Choroid plexus epithelial cell (primary cell): ENCODE measurements at regions not wholly inside any gene's neighbourhood (a gene's known extent, or its start where the extent isn't known, plus 50 kb on each side); places are given as distances from the start of the nearest gene placed in this dataset.

Experiments
- DNase-seq: peaks from one replicate; pipeline ENCODE4 v3.0.0-alpha.2; 2010; ENCODE audit warnings: low read depth
- H3K4me3 ChIP-seq: 2 replicates; pipeline ENCODE4 v1.5.1; 2011; ENCODE audit warnings: low read depth, mild to moderate bottlenecking, control low read depth, low read length, moderate library complexity
- CTCF ChIP-seq: conservative IDR thresholded peaks from 2 replicates; pipeline ENCODE4 v1.5.1; 2011; ENCODE audit warnings: low read depth, mild to moderate bottlenecking, control low read depth, inconsistent platforms, low read length, moderate library complexity

GRCh38 chr17:22454070-22454999, 762.0 kb downstream of the KCNJ18 start:
- H3K4me3 ChIP-seq: no peak overlapping the region
- DNase-seq: no peak
- no peak for TF ChIP-seq CTCF

GRCh38 chr17:22459331-22459952, 767.1 kb downstream of the KCNJ18 start:
- DNase-seq: no peak
- no peak overlapping the region for H3K4me3 ChIP-seq
- TF ChIP-seq CTCF: no peak

- no peak for DNase-seq
- no peak overlapping the region for H3K4me3 ChIP-seq
- no peak for TF ChIP-seq CTCF
Measured at GRCh38 chr17:22459953-22460350, 767.6 kb downstream of the KCNJ18 start.

- H3K4me3 ChIP-seq: no peak overlapping the region
- DNase-seq: no peak
- TF ChIP-seq CTCF: no peak
Measured at GRCh38 chr17:22460461-22461063, 768.2 kb downstream of the KCNJ18 start.

- TF ChIP-seq CTCF: no peak
- DNase-seq: no peak
- no peak overlapping the region for H3K4me3 ChIP-seq
Measured at GRCh38 chr17:22461460-22462145, 769.3 kb downstream of the KCNJ18 start.

- H3K4me3 ChIP-seq: no peak overlapping the region
- no peak for TF ChIP-seq CTCF
- no peak for DNase-seq
Measured at GRCh38 chr17:22462461-22462860, 770.1 kb downstream of the KCNJ18 start.
